IMR-90 (cell line): ENCODE measurements at regions not wholly inside any gene's neighbourhood (a gene's known extent, or its start where the extent isn't known, plus 50 kb on each side); places are given as distances from the start of the nearest gene placed in this dataset.
"Not testable (repeated sequence)": the region's sequence is repeated elsewhere in the genome, so short reads cannot be mapped to it uniquely, and the experiment has no call there.

Experiments used
- ATAC-seq: fragments of 200-7000 bp; cut with Tn5 transposase; 2 replicates; pipeline ENCODE4 v1.9.1; 2020; ENCODE audit warnings: low read depth, mild to moderate bottlenecking, moderate library complexity
- BruUV-seq: library from RNA; stranded (reverse); fragments of 400-500 nt; replicated peaks from 2 replicates; lab custom pipeline; 2021; lab: Mats Ljungman, UMichigan
- CTCF ChIA-PET: fragments of 300-600 bp; formaldehyde crosslinking; extraction: SDS; loops from one replicate; lab custom pipeline; 2021; ENCODE audit warnings: antibody characterized with exemption; lab: Yijun Ruan, JAX
- POLR2A ChIA-PET: fragments of 300-600 bp; sonication (Branson Sonifier 250); formaldehyde crosslinking; loops from one replicate; lab custom pipeline; 2022; ENCODE audit warnings: antibody characterized with exemption; ENCODE audit not compliant: unreplicated experiment; lab: Charles Lee
- DNase-seq: peaks from one replicate; pipeline ENCODE4 v3.0.0; 2013
- H2AFZ ChIP-seq: replicated peaks from 2 replicates; pipeline ENCODE3; 2013; ENCODE audit warnings: low read length, mild to moderate bottlenecking; ENCODE audit not compliant: poor library complexity
- H2AK5ac ChIP-seq: 2 replicates; pipeline ENCODE4 v1.6.1; 2013; ENCODE audit warnings: low read depth, low read length, inconsistent platforms
- H2AK9ac ChIP-seq: replicated peaks from 2 replicates; pipeline ENCODE3; 2013; ENCODE audit warnings: mild to moderate bottlenecking, low read depth, low read length, moderate library complexity; ENCODE audit not compliant: poor library complexity
- H2BK120ac ChIP-seq: 2 replicates; pipeline ENCODE4 v1.6.1; 2013; ENCODE audit warnings: low read depth, low read length, inconsistent platforms
- H2BK15ac ChIP-seq: 3 replicates; pipeline ENCODE4 v1.6.1; 2013; ENCODE audit warnings: low read depth, low read length, inconsistent platforms
- H2BK20ac ChIP-seq: 2 replicates; pipeline ENCODE4 v1.6.1; 2013; ENCODE audit warnings: low read depth, mild to moderate bottlenecking, inconsistent platforms, low read length, moderate library complexity
- H2BK5ac ChIP-seq: 2 replicates; pipeline ENCODE4 v1.6.1; 2013; ENCODE audit warnings: mild to moderate bottlenecking, low read depth, low read length, inconsistent platforms; ENCODE audit not compliant: poor library complexity, severe bottlenecking
- H3K14ac ChIP-seq: replicated peaks from 2 replicates; pipeline ENCODE4 v1.6.1; 2013; ENCODE audit warnings: low read depth, low read length, inconsistent platforms
- H3K18ac ChIP-seq: 2 replicates; pipeline ENCODE4 v1.6.1; 2013; ENCODE audit warnings: low read depth, low read length, control low read depth
- H3K23ac ChIP-seq: 2 replicates; pipeline ENCODE4 v1.6.1; 2013; ENCODE audit warnings: low read depth, low read length, inconsistent platforms
- H3K27ac ChIP-seq: 2 replicates; pipeline ENCODE4 v1.5.1; 2013; ENCODE audit warnings: mild to moderate bottlenecking, control low read depth, low read length; ENCODE audit not compliant: insufficient read depth
- H3K27me3 ChIP-seq: 2 replicates; pipeline ENCODE4 v1.6.1; 2013; ENCODE audit warnings: low read length; ENCODE audit not compliant: control insufficient read depth, insufficient read depth
- H3K36me3 ChIP-seq: 2 replicates; pipeline ENCODE4 v1.6.1; 2013; ENCODE audit warnings: low read length, mixed read lengths; ENCODE audit not compliant: control insufficient read depth, insufficient read depth
- H3K4ac ChIP-seq: 2 replicates; pipeline ENCODE4 v1.6.1; 2013; ENCODE audit warnings: low read depth, low read length, inconsistent platforms
- H3K4me1 ChIP-seq: 2 replicates; pipeline ENCODE4 v1.6.1; 2013; ENCODE audit warnings: low read length, mixed read lengths; ENCODE audit not compliant: control insufficient read depth, insufficient read depth
- H3K4me2 ChIP-seq: 2 replicates; pipeline ENCODE4 v1.6.1; 2013; ENCODE audit warnings: low read depth, mild to moderate bottlenecking, control low read depth, low read length, moderate library complexity
- H3K4me3 ChIP-seq: 2 replicates; pipeline ENCODE4 v1.5.1; 2013; ENCODE audit warnings: low read depth, mild to moderate bottlenecking, control low read depth, low read length, moderate library complexity; ENCODE audit not compliant: insufficient read depth
- H3K56ac ChIP-seq: 2 replicates; pipeline ENCODE4 v1.6.1; 2013; ENCODE audit warnings: low read length, inconsistent platforms; ENCODE audit not compliant: insufficient read depth; ENCODE audit errors: extremely low read depth
- H3K79me1 ChIP-seq, 2 experiments: 2 replicates each; pipeline ENCODE4 v1.6.1; 2013; ENCODE audit warnings: low read length in 2 of 2, inconsistent platforms in 1 of 2, low read depth in 1 of 2
- H3K9ac ChIP-seq: 2 replicates; pipeline ENCODE4 v1.6.1; 2013; ENCODE audit warnings: low read depth, low read length, control low read depth
- H3K9me1 ChIP-seq: 2 replicates; pipeline ENCODE4 v1.6.1; 2013; ENCODE audit warnings: low read length, inconsistent platforms; ENCODE audit not compliant: insufficient read depth
- H3K9me3 ChIP-seq: 2 replicates; pipeline ENCODE4 v1.6.1; 2013; ENCODE audit warnings: low read length; ENCODE audit not compliant: control insufficient read depth, insufficient read depth
- H4K20me1 ChIP-seq: 2 replicates; pipeline ENCODE4 v1.6.1; 2013; ENCODE audit warnings: low read length, inconsistent platforms; ENCODE audit not compliant: insufficient read depth
- H4K5ac ChIP-seq: 2 replicates; pipeline ENCODE4 v1.6.1; 2013; ENCODE audit warnings: mild to moderate bottlenecking, low read depth, low read length, control low read depth
- H4K8ac ChIP-seq, 2 experiments: 2 replicates each; pipeline ENCODE4 v1.6.1; 2013; ENCODE audit warnings: low read depth in 2 of 2, low read length in 2 of 2, control low read depth in 1 of 2, inconsistent platforms in 1 of 2
- H4K91ac ChIP-seq: 2 replicates; pipeline ENCODE4 v1.6.1; 2013; ENCODE audit warnings: low read depth, low read length, inconsistent platforms; ENCODE audit not compliant: insufficient read depth
- FOS ChIP-seq: fragments of 150-350 bp; IDR thresholded peaks from 2 replicates; pipeline ENCODE4 v1.6.1; 2016; ENCODE audit warnings: low read depth, low read length
- POLR2A ChIP-seq: IDR thresholded peaks from 2 replicates; pipeline ENCODE4 v1.6.1; 2012; ENCODE audit warnings: mild to moderate bottlenecking, low read depth, low read length
- RCOR1 ChIP-seq: IDR thresholded peaks from 2 replicates; pipeline ENCODE4 v1.6.1; 2012; ENCODE audit warnings: mild to moderate bottlenecking, low read length, improper control_type of control experiment; ENCODE audit not compliant: insufficient replicate concordance
- SMC3 ChIP-seq: fragments of 150-350 bp; IDR thresholded peaks from 2 replicates; pipeline ENCODE4 v1.6.1; 2016; ENCODE audit warnings: low read depth, mild to moderate bottlenecking, antibody characterized with exemption, low read length, moderate library complexity
- WGBS, 2 experiments: methylation state at CpG; one replicate each; pipeline versions ENCODE4 v1.1.5 to v1.1.7; 2013; ENCODE audit warnings: missing lambda C conversion rate in 2 of 2; ENCODE audit not compliant: insufficient read length in 1 of 2; ENCODE audit errors: extremely low coverage in 2 of 2; 5-methylcytosine and 5-hydroxymethylcytosine counted together
- dilution Hi-C: fragments of 300-500 bp; cut with HindIII; formaldehyde crosslinking; loops from one replicate; pipeline ENCODE4 v1.14.3; 2018; ENCODE audit warnings: low sequenced_read_pairs; ENCODE audit not compliant: unreplicated experiment
- in situ Hi-C: fragments of 300-500 bp; cut with MboI; formaldehyde crosslinking; loops from 3 replicates; pipeline ENCODE4 v1.14.3; 2019; ENCODE audit warnings: low sequenced_read_pairs, inconsistent platforms, mixed read lengths
- intact Hi-C: fragments of 100-400 bp; cut with micrococcal nuclease; formaldehyde crosslinking; loops from 2 replicates; pipeline ENCODE4 v1.10.0; 2022

DNA sequence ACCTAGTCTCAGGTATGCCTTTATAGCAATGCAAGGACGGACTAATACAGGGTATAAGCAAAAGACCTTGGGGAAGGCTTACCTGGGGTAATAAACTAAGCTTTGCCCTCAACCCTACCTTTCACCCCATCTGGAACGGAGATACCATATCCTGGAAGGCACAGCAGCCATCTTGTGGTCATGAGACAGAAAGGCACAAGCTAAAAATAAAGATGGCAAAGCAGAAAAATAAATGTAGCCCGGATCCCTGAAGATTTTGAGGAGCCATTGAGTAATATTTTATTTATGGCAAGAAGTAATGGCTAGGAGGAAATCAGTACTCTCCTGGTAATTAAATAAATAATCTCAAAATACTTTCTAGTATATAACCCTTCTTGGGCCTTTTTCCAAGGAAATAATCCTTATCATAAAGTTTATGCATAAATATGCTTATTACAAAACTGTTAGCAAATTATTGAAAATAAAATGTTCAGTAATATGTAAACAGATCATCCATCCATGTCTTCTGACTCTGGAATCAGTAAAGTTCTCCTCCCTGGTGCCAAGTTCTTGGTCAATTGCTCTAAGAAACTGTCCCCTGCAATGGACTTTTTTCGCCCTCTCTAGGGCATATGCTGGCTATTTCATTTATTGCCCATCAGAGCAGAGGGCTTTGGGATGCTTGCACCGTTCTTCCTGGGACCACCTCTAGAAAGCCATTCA is 198.7 kb downstream of the SPP2 start:
- peak overlapping the region in 1 of 2 experiments; percentile 23; a peak in 1 of 4 replicates for H4K8ac ChIP-seq
- peak overlapping the region; percentile 10; the same call in 1 of the 2 replicates for H3K4me2 ChIP-seq
- H2BK20ac ChIP-seq = peak overlapping the region; percentile 64
- H4K5ac ChIP-seq = peak overlapping the region; percentile 19; the same call in 1 of the 2 replicates
- peak overlapping the region; percentile 33 for H2BK120ac ChIP-seq
- H3K27ac ChIP-seq = no peak overlapping the region
- no peak overlapping the region for H3K9ac ChIP-seq
- H3K14ac ChIP-seq = 0 out of 2 replicates have a peak overlapping the region, but pooled peaks have one; percentile 18
- ChIA-PET CTCF (no interaction called here), POLR2A (no interaction called here)
- peaks cover 8% of the 10 kb centered on the region for H3K9me1 ChIP-seq
- H2BK5ac ChIP-seq = no peak overlapping the region
- WGBS, 2 experiments = no CpG with 5 or more reads among the region's 5 CpGs
- peak overlapping the region; percentile 59 for H3K4ac ChIP-seq
- H3K27me3 ChIP-seq = no peaks in the 10 kb centered on the region
- H2AK9ac ChIP-seq = no peak overlapping the region
- no peak overlapping the region for H2AFZ ChIP-seq
- peak overlapping the region; percentile 37 for H2AK5ac ChIP-seq
- H3K79me1 ChIP-seq = no peaks in the 10 kb centered on the region
- no peak overlapping the region for H3K4me3 ChIP-seq
- H4K91ac ChIP-seq = peak overlapping the region; percentile 5; the same call in 1 of the 2 replicates
- ATAC-seq = no peak
- no TSS peak for BruUV-seq
- peak overlapping the region; percentile 84; the same call in 1 of the 2 replicates for H3K18ac ChIP-seq
- no peak for TF ChIP-seq POLR2A
- TF ChIP-seq SMC3 = no peak
- TF ChIP-seq FOS = no peak
- no peak for TF ChIP-seq RCOR1
- dilution Hi-C loops = no loop called here
- H3K23ac ChIP-seq = 0 out of 2 replicates have a peak overlapping the region, but pooled peaks have one; percentile 36
- H4K20me1 ChIP-seq = peaks cover 3% of the 10 kb centered on the region
- in situ Hi-C loops = no loop called here
- no peaks in the 10 kb centered on the region for H3K36me3 ChIP-seq
- H3K4me1 ChIP-seq = peaks cover 19% of the 10 kb centered on the region
- no peak for DNase-seq
- intact Hi-C loops = no loop called here
- H3K9me3 ChIP-seq = no peaks in the 10 kb centered on the region
- no peak overlapping the region for H3K56ac ChIP-seq
- peak overlapping the region; percentile 53; the same call in 1 of the 3 replicates for H2BK15ac ChIP-seq

DNA sequence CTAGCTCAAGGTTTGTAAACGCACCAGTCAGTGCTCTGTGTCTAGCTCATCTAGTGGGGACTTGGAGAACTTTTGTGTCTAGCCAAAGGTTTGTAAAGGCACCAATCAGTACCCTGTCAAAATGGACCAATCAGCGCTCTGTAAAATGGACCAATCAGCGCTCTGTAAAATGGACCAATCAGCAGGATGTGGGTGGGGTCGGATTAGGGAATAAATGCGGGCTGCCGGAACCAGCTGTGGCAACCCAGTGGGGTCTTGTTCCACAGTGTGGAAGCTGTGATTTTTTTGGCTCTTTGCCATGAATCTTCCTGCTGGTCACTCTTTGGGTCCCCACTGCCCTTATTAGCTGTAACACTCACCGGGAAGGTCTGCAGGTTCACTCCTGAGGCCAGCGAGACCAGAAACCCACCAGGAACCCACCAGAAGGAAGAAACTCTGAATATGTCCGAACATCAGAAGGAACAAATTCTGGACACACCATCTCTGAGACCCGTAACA is 197.8 kb downstream of the SPP2 start:
- H2BK15ac ChIP-seq, H3K36me3 ChIP-seq, H3K27me3 ChIP-seq, H3K4ac ChIP-seq, H3K4me3 ChIP-seq, BruUV-seq, H3K9me3 ChIP-seq, H3K56ac ChIP-seq, H3K14ac ChIP-seq, POLR2A ChIA-PET, intact Hi-C loops, H4K5ac ChIP-seq, H4K91ac ChIP-seq, H3K27ac ChIP-seq, CTCF ChIA-PET, H2BK20ac ChIP-seq, H3K18ac ChIP-seq, H2AK9ac ChIP-seq, H3K79me1 ChIP-seq, H4K8ac ChIP-seq, H4K20me1 ChIP-seq, in situ Hi-C loops, H2AFZ ChIP-seq, H3K9ac ChIP-seq, ATAC-seq, dilution Hi-C loops, H2BK5ac ChIP-seq, DNase-seq, H3K23ac ChIP-seq, H3K9me1 ChIP-seq, H3K4me2 ChIP-seq: not testable (repeated sequence)
- Histone ChIP-seq H2BK120ac (peak overlapping the region; percentile 33; the same call in 1 of the 2 replicates), H2AK5ac (0 out of 2 replicates have a peak overlapping the region, but pooled peaks have one; percentile 23), H3K4me1 (peaks cover 19% of the 10 kb centered on the region)
- 100% methylated on average over 2 of the region's 10 CpGs; no CpG with 5 or more reads in 1 of the 2 experiments for WGBS, 2 experiments
